ENCODE measurements at regions not wholly inside any gene's neighbourhood (a gene's known extent, or its start where the extent isn't known, plus 50 kb on each side); places are given as distances from the start of the nearest gene placed in this dataset.

DNA sequence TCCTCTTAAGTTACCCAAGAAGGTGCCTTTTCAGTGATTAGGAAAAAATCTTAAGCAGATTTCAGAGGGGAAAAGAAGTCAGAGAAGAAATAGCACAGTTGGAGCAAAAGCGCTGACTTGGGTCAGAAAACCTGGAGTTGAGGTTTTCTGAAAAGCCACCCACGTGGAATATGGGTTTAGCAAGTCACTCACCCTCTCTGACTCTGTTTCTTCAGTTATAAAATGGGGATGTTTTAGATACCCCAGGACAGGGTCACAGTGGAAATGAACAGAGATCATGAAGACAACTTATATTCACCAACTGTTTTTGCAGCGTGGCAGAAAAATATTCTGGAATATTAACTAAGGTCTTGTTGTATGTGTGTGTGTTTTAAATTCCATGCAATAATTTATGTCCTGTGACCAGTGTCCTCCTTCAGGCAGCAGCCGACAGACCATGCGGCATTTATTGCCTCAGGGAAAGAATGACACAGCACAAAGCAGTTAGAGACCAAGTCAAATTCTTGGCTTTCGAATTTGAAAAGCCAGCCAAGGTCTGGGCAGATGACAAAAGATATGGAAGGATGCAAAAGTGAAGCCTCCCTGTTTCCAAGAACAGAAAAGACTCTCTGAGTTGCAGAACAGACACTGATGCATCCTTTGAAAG lies 119.9 kb downstream of the MIAT start:
- TF ChIP-seq POLR2A (IDR thresholded peaks at IDR 0.05), result no peak
- TF ChIP-seq, protein P1, sequence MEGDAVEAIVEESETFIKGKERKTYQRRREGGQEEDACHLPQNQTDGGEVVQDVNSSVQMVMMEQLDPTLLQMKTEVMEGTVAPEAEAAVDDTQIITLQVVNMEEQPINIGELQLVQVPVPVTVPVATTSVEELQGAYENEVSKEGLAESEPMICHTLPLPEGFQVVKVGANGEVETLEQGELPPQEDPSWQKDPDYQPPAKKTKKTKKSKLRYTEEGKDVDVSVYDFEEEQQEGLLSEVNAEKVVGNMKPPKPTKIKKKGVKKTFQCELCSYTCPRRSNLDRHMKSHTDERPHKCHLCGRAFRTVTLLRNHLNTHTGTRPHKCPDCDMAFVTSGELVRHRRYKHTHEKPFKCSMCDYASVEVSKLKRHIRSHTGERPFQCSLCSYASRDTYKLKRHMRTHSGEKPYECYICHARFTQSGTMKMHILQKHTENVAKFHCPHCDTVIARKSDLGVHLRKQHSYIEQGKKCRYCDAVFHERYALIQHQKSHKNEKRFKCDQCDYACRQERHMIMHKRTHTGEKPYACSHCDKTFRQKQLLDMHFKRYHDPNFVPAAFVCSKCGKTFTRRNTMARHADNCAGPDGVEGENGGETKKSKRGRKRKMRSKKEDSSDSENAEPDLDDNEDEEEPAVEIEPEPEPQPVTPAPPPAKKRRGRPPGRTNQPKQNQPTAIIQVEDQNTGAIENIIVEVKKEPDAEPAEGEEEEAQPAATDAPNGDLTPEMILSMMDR (IDR thresholded peaks at IDR 0.05), result no peak
